Stimulated activated CD4-positive, alpha-beta T cell treated with anti-CD3 and anti-CD28 coated beads, Interleukin-2, amount 100 ng/mL, for 48 hours (primary cell): ENCODE measurements at regions not wholly inside any gene's neighbourhood (a gene's known extent, or its start where the extent isn't known, plus 50 kb on each side); places are given as distances from the start of the nearest gene placed in this dataset.

Experiments used
- DNase-seq, 2 donors: peaks; one replicate each; pipeline ENCODE4 v3.0.0-alpha.2; 2020

DNA sequence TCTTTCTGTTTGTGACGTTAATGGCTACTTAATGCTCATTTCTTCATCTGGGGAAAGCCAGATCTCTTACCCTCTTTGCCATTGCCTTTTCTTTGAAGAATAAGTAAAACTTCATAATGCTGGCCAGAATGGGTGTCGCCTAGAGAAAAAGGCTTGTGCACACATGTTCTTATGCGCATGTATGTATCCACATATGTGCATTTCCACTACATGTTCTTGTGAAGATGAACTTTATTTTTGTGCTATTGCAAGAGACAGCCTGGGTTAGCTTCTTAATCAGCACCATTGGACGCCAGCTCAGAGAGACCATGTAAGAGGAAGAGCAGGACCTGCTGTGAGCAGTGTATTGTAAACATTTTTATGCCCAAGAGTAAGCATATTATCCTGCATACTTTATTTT lies 178.7 kb downstream of the SPRY1 start:
- no peak for DNase-seq

DNA sequence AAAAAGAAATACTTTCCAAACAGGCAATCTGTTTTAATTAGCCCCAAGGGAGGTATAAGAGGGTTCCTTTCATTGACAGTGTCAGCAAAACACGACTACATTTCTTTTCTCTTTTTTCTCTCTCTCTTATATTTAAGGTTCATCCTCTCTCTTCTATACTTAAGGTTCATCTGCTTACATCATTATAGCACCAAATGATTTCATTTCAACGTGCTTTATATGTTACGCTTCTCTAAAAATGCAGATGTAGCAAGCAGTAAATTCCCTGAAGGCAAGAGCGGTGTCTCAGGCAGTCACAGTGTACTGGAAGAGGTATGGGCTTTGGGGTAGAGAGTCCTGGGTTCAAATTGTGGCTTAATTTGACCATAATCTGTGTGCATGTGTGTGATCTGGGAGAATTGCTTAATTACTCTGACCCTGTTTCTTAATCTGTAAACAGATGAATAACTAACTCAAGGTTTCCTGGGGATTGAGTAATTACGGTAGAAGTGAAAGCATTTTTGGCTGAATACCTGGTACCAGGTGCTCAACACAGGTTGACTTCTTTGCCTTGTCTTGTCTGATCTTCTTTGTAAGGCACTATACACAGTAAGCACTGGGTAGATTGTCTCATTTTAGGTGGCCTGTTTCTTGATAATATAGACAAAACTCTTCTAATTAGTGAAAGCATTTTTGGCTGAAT lies 180.8 kb downstream of the SPRY1 start:
- DNase-seq: no peak

DNA sequence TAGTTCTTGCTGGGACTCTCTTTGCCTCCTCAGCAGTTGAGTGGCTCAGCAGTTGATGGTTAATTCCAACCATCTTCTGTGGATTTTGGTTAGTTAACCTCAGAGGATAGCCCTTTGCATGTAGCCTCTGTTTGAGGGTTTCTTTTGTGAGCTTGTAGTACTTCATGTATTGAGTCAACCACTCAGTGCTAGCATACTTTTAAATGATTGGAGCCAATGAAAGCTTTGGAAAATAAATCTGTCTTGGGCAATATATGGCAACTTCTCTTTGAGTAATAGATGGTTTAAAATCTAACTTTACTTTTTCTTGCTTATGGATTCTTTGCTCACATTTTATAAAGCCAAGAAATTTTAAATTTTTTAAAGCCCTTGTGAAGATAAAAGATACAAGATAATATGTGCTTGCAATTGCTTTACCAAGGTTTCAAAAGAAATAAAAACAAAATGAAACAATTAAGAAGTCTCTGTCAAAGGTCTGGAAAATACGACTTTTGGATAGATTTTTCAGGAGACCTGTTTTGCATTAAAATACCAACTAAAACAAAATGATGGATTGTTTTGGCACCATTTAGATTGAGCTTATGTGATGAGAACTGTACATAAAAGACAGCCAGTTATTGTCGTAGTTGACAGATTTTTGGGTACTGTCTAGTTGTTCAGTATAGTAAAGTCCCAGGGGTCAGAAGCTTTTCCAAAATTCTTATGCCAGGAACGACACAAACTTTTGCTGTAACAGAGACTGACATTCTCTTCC lies 181.9 kb downstream of the SPRY1 start:
- DNase-seq: no peak

DNA sequence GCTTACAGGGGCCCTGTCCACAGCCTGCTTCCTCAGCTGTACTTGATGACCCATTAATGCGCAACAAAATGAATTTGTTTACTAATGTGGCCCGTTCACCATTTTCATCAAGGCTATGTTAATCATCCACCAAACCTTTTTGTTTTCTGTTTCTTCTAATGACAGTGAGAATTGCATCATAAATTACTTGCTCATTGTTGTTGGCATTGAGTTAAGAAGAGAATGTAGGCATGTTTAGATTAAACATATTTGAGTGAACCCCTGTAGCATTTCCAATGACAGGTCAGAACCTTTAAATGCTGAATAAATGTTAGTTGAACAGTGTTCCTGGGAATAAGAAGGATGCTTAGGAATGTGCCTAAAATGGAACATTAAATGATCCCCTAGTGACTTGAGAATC lies 183.4 kb downstream of the SPRY1 start:
- no peak for DNase-seq

DNA sequence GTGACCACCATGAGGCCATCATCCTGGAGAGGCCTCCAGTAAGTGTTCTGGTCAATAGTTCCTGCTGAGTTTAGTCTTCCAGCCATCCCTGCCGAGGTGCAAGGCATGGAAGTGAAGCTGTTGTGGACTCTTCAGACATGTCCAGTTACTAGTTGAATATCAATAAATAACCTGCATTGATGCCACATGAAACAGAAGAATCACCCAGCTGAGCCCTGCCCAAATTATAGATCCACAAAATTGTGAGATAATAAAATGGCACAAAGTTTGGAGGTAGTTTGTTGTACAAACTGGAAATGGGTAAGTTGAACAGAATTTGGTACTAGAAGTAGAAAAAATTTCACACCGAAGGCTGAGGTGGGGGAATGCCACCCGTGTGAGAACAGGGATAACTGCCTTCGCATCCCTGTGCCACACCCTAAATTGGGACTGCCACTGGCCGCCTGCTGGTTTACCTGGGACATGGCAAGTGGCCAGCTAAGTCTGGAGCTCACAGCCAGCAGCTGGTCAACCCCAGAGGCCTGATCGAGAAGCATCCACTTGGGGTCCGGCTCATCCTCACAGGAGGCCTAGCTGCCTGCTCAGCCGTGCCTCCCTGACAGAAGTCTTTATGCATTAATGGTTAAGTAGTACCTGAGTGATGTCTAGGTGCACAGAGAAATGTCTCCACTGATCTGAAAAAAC lies 184.5 kb downstream of the SPRY1 start:
- no peak for DNase-seq

DNA sequence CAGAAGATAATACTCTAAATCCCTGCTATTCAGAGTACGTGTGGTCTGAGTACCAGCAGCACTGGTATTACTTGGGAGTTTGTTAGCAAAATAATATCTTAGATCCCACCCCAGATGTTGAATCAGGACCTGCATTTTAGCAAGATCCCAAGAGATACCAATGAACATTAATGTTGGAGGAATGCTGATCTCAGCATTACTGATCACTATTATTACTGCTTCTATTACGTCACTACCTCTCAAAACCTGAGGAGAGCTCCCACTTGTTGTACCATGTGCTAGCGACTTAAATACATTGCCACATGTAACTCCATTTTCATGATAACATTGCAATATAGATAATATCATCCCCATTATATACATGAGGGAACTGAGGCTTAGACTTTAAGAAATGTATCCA lies 185.2 kb downstream of the SPRY1 start:
- DNase-seq: no peak

DNA sequence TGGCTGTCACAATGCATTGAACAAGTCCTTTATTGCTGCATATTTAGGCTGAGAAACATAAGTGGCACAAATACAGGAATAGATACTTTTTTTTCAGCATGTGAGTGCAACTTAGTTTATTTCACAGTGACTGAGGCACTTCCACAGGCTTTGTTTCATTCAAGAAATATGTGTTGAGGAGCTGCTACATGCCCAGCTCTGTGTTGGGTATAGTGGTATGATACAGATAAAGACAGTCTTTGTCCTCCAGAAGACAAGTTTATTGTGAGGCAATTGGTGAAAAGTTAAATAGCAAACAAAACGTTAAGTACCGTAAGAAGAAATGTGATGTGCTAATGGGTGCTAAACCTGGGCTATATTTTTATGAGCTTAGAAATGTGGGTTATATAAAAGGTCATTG lies 186.4 kb downstream of the SPRY1 start:
- DNase-seq: no peak

DNA sequence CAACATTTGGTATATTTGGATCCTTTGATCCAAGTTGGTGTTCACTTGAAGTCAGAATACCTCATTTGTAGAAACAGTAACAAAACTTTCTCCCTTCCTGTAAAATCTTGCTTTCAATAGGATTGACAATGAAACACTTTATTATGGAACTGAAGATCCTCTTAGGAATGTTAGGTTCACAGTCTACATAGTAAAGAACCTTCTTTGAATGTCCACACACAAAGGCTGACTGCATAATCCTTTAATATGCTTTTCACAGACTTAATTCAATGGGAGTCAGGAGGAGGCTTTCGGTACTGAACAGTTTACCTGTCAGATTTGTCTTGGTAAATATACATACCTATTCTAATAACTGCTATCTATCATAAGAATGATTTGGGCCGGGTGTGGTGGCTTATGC lies 188.5 kb downstream of the SPRY1 start:
- no peak for DNase-seq

DNA sequence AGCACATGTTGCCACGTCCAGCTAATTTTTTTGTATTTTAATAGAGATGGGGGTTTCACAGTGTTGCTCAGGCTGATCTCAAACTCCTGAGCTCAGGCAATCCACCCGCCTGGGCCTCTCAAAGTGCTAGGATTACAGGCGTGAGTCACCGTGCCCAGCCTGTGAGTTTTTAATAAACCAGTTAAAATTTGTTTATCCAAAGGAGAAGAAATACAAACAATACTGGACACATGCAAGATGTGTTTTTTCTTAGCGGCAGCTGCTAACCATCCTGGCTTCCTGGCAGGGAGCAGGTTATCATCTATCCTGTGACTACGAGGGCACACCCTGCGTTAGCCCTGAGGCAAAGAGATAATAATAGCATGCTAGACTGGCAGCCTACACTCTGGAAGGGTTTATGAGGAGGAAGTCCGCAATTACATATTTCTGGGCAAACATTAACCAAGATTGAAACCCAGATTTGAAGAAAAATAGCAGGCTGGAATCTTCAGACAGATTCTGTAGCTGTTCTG lies 191.4 kb downstream of the SPRY1 start:
- no peak for DNase-seq

DNA sequence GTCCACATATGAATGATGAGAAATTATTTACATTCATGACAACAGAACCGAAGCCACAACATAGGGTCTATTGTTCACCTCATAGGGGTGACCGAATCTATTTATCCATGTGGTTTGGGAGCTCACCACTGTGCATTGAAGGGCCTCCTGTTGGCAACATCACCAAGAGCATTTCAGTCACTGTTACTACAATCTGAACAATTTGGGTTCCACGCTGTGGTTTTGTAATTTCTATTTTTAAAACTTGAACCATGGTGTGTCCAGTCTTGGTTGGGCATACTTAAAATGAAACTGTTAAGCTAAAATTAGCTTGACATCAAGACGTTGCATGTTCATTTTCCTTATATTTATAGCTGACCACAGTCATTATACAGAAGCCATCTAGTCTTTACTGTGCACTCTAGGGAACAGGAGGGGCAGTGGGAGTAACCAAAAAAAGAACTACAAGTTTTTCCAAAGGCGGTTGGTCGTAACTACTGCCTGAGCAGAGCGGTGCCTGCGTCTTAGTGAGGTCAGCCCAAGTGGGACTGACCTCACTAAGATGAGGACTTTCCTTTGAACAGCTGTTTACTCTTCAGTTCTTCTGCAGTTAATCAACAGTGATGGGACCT lies 192.1 kb downstream of the SPRY1 start:
- DNase-seq: no peak

DNA sequence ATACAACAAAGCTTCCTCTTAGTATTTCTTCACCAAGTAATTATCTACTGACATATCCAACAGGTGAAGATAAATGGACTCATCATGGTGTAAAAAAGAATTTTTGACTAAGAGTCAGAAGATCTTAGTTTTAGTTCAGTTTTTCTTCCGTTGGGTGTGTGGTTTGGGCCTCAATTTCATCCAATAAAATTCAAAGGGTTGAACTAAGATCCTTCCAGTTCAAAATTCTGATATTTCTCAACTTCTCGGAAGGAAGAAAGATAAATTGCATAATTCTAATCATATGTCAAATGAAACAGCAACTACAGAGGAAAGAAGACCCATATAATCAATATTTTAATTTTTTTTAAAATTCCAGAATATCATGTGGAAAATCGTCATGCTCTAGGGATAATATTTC lies 192.7 kb downstream of the SPRY1 start:
- no peak for DNase-seq

DNA sequence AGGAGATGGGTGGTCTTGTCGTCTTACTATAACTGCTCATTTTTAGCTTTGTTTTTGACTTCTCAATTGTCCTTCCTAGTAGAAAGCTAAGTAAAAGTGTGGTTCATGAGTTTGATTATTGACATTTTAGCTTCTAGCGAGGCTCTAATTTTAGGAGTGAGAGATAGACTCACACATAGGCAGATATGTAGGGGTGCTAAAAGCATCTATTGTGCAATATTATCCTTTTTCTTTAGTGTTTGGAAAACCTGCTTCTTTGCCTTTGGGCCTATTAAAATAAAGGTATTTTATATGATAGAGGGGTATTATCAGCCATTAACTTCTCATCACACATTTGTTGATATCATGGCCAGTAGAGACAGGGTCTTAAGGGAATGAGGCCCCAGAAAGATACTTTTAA lies 195.3 kb downstream of the SPRY1 start:
- DNase-seq: no peak

DNA sequence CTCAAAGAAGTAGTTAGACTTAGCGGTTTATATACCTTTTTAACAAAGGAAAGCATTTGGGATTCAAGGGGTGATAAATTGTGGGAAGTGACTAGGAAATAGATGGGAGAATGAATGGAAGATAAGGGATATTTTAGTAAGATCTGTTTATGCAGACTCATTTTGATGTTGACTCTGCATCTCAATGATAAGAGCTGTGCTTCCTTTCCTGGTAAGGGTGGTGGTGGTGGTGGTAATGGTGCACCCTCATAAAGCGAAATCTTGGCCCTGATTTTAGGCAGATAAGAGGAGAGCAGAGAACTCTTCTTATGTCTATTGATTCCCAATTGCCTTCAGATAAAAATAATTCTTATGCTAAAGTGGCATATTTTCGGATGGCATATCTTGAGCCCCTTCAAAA lies 197.1 kb downstream of the SPRY1 start:
- no peak for DNase-seq

DNA sequence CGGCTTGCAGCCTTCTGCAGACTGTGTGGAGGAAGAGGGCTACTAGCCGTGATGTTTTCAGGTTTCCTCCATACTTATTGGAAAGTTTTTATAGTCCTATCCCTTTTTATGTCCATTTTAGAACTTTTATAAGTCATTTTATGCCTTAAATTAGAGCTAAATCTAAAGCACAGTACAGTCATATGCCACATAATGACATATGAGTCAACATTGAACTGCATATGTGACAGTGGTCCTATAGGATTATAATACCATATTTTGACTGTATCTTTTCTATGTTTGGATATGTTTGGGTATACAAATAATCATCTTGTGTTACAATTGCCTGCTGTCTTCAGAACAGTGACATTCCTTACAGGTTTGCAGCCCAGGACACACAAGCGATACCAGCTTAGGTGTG lies 200.2 kb downstream of the SPRY1 start:
- DNase-seq: no peak

DNA sequence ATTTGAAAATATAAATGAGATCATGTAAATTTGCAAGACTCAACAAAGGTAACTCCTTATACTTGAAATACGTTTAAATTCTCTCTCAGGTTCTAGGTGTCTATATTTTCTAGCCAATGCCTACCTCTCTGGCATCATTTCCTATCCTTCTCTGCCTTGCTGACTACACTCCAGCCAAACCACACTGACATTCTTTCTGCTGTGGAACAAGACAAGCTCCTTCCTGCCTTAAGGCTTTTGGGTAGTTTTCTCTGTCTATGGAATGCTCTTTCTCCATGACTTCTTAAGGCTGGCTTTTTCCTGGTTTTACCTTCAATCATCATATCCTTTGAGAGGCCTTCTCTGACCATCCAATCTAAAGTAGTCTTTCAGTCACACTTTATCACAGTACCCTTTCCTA lies 201.0 kb downstream of the SPRY1 start:
- DNase-seq: no peak

DNA sequence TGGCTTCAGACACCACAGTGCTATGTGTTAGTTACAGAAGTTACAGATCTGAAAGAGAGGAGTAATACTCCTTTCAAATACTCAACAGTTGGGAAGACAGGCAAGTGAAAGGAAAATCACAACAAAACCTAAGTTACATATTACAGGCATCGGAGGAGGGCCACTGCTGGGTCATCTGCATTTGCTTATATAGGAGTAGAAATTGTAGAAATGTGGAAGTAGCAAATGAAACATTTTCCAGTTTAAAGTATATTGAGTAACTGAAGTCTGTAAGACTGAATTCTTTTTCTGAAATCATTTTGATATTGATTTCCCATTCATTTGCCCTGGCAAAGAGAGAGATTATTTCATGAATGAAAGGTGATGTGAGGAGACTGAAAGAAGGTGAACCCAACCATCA lies 201.7 kb downstream of the SPRY1 start:
- DNase-seq: no peak

DNA sequence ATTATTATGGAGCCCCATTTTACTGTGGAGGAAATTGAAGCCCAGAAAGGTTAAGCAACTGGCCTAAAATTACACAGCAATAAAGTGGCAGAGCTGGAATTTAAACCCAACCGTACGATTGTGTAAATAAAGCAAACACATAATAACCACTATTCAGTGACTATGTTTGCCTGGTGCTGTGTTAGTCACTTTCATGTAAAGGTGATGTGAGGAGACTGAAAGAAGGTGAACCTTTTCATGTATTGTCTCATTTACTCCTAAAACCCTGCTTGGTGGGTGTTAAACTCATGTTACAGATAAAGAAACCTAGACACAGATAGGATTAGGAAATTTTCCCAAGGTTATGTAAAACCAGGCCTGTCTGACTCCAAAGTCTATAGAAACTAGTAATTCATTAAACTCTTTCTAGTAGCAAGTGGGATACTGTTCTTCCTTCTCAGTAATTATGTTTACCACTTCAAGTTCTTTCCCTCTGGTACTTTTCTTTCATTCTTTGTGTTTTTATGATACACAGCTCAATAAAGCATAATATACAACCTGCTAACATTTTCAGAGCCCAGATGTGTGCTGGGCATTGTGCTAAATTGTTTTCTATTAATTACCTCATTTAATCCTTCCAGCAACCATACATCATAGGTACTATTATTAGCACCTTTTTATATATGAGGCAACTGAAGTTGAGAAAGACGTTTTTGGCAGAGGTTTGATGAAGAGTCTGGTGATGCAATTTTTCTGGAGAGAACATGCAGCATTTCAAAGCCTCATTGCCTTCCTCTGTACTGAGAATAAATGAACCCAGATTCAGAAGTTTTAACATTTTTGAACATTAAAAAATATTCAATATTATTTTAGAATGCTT lies 202.7 kb downstream of the SPRY1 start:
- no peak for DNase-seq

DNA sequence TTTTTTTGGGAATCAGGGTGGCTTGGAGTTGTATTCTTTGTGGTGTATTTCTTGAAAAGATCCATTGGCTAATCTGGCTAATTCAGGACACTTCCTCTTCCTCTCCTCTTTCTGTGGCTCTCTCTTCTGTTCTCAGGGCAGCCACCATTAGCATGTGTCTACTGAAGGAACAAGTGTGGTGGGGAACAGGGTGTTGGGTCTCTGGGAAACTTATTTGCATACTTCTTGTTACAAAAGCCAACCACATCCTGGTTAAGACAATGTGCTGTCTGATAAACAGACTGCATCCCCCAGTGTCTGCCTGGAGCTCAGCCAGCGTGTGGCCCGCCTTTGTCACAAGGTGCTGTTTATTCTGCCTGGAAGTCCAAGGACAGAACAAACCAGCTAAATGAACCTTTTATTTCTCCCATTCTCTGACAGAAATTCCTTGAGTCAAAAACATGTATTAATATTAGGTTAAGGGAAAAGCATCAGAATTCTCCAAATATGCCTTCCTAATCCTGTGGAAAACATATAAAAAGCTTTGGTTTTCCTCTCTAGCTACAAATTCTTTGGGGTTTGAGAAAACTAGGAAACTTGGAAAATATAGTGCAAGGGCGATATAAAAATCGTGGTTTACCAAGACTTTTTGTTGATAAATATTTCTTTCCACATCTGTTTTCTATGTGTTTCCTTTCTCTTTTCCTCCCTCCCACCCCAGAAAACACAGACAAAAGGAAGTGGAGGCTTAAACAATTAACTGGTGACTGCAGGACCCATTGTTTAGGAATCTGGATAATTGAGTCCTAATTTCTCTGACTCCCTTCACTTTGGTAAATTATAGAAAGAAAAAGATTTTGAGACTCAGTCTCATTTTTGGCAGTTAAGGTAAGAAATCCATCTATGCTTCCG lies 203.6 kb downstream of the SPRY1 start:
- DNase-seq: no peak

DNA sequence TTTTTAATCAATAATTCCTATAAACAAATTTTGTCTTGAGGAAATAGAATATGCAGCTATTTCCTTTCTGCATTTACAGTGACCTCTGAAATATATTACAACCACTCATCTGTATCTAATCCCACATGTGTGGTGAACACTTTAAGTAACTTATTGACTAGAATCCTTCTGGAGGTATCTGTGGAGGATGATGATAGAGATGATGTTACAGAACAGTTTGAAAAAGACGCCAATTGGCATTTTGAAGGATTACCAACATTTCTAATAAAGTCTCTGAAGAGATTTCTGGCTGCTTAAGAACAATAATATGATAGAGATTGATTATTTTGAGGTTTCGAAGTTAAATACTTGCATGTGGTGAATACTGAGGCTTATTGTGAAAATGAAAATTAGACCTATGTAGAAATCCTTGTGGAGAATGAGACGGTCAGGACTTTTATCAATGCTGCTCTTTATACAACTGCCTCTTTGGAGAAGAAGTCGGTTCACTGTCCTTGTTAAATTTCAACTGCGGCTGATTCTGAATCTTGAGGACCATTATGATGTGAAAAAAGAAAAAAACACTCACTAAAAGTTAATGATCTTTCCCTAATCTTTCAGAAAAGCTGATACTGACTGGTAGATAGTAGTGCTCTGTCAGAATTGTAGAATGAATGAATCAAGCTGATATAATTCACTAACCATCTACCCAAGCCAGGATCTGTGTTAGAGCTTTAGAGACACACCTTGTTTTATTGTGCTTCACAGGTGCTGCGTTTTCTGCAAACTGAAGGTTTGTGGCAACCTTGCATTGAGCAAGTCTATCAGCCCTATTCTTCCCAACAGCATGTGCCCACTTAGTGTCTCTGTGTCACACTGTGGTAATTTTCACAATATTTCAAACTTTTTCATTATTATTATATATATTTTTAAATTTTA lies 204.7 kb downstream of the SPRY1 start:
- no peak for DNase-seq

DNA sequence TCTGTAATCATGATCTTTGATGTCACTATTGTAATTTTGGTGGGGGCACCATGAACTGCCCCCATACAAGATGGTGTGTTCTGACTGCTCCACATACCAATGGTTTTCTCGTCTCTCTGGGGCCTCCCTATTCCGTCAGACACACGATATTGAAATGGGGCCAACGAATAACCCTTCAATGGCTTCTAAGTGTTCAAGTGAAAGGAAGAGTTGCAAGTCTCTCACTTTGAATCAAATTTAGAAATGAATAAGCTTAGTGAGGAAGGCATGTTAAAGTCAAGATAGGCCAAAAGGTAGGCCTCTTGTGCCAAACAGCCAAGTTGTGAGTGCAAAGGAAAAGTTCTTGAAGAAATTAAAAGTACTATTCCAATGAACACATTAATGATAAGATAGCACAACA lies 205.4 kb downstream of the SPRY1 start:
- no peak for DNase-seq
